ENCODE measurements at regions not wholly inside any gene's neighbourhood (a gene's known extent, or its start where the extent isn't known, plus 50 kb on each side); places are given as distances from the start of the nearest gene placed in this dataset.
A peak's percentile ranks its signal among the peaks of the same experiment; 100 is the strongest.

GRCh38 chr2:180352620-180353019 lies 345.5 kb upstream of the CWC22 start:
- DNase-seq = no peak

- no peak for DNase-seq
Measured at GRCh38 chr2:180349809-180350208, 342.7 kb upstream of the CWC22 start.

- no peak for DNase-seq
Measured at GRCh38 chr2:180343528-180344345, 336.6 kb upstream of the CWC22 start.

- no peak for DNase-seq
Measured at GRCh38 chr2:180337136-180337535, 330.0 kb upstream of the CWC22 start.

- no peak for DNase-seq
Measured at GRCh38 chr2:180336550-180336949, 329.5 kb upstream of the CWC22 start.

- DNase-seq = no peak
Measured at GRCh38 chr2:180334514-180334913, 327.4 kb upstream of the CWC22 start.

GRCh38 chr2:180328795-180329422 lies 321.8 kb upstream of the CWC22 start:
- no peak for DNase-seq

- DNase-seq = no peak
Measured at GRCh38 chr2:180327185-180327584, 320.1 kb upstream of the CWC22 start.

GRCh38 chr2:180325416-180326120 lies 318.5 kb upstream of the CWC22 start:
- no peak for DNase-seq

GRCh38 chr2:180324182-180324581 lies 317.1 kb upstream of the CWC22 start:
- DNase-seq = no peak

- DNase-seq = no peak
Measured at GRCh38 chr2:180322781-180323180, 315.7 kb upstream of the CWC22 start.

- DNase-seq = no peak
Measured at GRCh38 chr2:180319586-180320405, 312.7 kb upstream of the CWC22 start.

- DNase-seq = no peak
Measured at GRCh38 chr2:180314086-180314485, 307.0 kb upstream of the CWC22 start.

GRCh38 chr2:180312542-180312941 lies 305.4 kb upstream of the CWC22 start:
- no peak for DNase-seq

- DNase-seq = no peak
Measured at GRCh38 chr2:180307096-180307495, 300.0 kb upstream of the CWC22 start.

- no peak for DNase-seq
Measured at GRCh38 chr2:180306346-180306745, 299.2 kb upstream of the CWC22 start.

- peak; percentile 31 for DNase-seq
Measured at GRCh38 chr2:180291552-180292421, 284.7 kb upstream of the CWC22 start.

GRCh38 chr2:180291060-180291459 lies 284.0 kb upstream of the CWC22 start:
- peak; percentile 77 for DNase-seq

- no peak for DNase-seq
Measured at GRCh38 chr2:180289627-180290026, 282.5 kb upstream of the CWC22 start.

- DNase-seq = no peak
Measured at GRCh38 chr2:180279581-180279980, 272.5 kb upstream of the CWC22 start.

- DNase-seq = no peak
Measured at GRCh38 chr2:180276733-180277132, 269.6 kb upstream of the CWC22 start.

GRCh38 chr2:180268006-180268405 lies 260.9 kb upstream of the CWC22 start:
- no peak for DNase-seq

Measured in fibroblast of skin of back (primary cell).